ENCODE measurements at regions not wholly inside any gene's neighbourhood (a gene's known extent, or its start where the extent isn't known, plus 50 kb on each side); places are given as distances from the start of the nearest gene placed in this dataset.

DNA sequence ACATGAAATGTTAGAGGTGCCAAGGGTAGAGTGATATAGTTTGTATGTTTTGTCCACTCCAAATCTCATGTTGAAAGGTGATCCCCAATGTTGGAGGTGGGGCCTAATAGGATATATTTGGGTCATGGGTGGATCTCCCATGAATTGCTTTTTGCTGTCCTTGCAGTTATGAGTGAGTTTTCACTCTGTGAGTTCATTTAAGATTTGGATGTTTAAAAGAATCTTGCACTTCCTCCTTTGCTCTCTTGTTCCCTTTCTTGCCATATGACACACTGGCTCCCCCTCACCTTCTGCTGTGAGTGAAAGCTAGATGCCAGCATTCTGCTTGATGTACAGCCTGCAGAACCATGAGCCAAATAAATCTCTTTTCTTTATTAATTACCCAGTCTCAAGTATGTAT lies 269.2 kb downstream of the ZWINT start:
- DNase-seq (no peak), ATAC-seq (replicated peaks) (no peak)
- Mint-ChIP-seq H3K4me1 (ENCODE audit: low read depth in 2 of 2) (no peaks in the 10 kb centered on the region), H3K27ac (no peak overlapping the region), H3K4me3 (no peak overlapping the region), H3K9me3 (peaks cover 11 to 39% of the 10 kb centered on the region in 2 donors), H3K36me3 (ENCODE audit: insufficient read depth) (no peaks in the 10 kb centered on the region), H3K27me3 (no peaks in the 10 kb centered on the region)

DNA sequence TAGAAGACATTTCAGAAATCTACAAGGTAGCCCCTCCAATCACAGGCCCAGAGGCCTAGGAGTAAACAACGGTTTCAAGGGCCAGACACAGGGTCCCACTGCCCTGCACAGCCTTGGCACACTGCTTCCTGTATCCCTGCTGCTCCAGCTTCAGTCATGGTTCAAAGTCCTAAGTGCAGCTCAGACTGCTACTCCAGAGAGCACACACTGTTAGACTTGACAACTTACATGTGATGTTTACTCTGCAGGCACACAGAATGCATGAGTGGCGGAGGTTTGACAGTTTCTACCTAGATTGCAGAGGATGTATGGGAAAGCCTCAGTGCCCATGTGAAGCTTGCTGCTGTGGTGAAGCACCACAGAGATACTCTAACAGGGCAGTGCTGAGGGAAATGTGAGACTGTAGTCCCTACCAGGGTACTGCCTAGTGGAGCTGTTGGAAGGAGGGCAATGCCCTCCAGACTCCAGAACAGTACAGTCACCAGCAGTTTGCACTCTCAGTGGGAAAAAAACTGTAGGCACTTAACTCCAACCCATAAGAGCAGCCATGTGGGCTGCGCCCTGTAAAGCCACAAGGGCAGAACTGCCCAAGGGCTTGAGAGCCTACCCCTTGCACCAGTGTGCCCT lies 270.0 kb downstream of the ZWINT start:
- no peak for ATAC-seq (replicated peaks)
- no peak for DNase-seq
- H3K4me1 Mint-ChIP-seq (ENCODE audit: low read depth in 2 of 2): no peaks in the 10 kb centered on the region

DNA sequence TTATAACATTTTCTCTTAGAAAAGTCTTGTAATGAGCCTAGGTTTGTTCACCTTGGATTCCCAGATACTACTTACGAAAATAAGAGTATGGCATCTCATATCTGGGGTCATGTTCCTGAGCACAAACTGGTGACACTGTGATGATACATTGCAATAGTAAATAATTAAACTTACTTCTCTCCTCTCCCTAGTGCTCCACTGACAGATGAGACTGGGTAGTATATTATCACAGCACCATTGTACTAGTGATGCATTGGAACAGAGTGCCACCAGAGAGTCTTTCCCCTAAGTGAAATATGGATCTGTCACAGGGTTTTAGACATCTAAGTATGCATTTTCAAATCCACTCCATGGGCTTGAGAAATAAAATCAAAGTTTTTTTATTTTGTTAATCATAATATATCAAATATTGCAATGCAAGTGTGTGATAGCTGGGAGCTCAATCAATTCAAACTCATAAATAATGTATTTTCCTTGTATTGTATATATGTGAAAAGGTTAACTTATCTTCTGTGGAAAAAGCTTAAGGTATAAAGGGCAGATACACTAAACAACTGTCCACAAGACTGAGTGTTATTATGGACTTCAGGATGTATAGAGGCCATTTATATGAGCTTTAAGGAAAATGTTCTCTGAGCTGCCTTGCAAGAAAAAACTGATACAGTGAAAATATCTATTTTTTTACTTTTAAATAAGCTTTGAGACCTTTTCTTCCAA lies 275.5 kb downstream of the ZWINT start:
- no peak for ATAC-seq (replicated peaks)
- Mint-ChIP-seq H3K9me3 (peaks cover 3 to 18% of the 10 kb centered on the region in 2 donors), H3K4me3 (no peak overlapping the region), H3K27me3 (no peaks in the 10 kb centered on the region), H3K36me3 (ENCODE audit: insufficient read depth) (no peaks in the 10 kb centered on the region), H3K27ac (no peak overlapping the region), H3K4me1 (ENCODE audit: low read depth in 2 of 2) (no peaks in the 10 kb centered on the region)
- no peak for DNase-seq

More for the DNA sequence above, 270.0 kb downstream of the ZWINT start:
- Mint-ChIP-seq H3K4me3 (no peak overlapping the region), H3K27me3 (no peaks in the 10 kb centered on the region), H3K27ac (no peak overlapping the region), H3K9me3 (peaks cover 11 to 39% of the 10 kb centered on the region in 2 donors), H3K36me3 (ENCODE audit: insufficient read depth) (no peaks in the 10 kb centered on the region)

DNA sequence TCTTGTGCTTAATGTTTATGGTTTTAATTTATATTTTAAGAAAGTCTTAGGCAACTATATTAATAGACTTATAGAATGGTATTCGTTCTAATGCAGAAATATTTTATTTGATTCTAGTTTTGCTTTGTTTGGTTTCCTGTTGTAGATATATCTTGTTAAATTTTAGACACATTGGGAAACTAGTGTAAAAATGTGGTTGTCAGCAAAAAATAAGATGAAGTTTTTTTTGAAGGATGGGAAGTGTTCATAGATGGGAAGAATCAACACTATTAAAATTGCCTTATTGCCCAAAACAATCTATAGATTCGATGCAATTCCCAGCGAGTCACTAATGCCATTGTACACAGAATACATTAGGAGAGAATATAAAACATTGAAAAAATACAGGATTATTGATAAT lies 278.9 kb downstream of the ZWINT start:
- Mint-ChIP-seq H3K27ac (no peak overlapping the region), H3K27me3 (no peaks in the 10 kb centered on the region), H3K9me3 (peaks cover 3 to 11% of the 10 kb centered on the region in 2 donors), H3K4me1 (ENCODE audit: low read depth in 2 of 2) (no peaks in the 10 kb centered on the region), H3K4me3 (no peak overlapping the region), H3K36me3 (ENCODE audit: insufficient read depth) (no peaks in the 10 kb centered on the region)
- no peak for DNase-seq
- no peak for ATAC-seq (replicated peaks)

DNA sequence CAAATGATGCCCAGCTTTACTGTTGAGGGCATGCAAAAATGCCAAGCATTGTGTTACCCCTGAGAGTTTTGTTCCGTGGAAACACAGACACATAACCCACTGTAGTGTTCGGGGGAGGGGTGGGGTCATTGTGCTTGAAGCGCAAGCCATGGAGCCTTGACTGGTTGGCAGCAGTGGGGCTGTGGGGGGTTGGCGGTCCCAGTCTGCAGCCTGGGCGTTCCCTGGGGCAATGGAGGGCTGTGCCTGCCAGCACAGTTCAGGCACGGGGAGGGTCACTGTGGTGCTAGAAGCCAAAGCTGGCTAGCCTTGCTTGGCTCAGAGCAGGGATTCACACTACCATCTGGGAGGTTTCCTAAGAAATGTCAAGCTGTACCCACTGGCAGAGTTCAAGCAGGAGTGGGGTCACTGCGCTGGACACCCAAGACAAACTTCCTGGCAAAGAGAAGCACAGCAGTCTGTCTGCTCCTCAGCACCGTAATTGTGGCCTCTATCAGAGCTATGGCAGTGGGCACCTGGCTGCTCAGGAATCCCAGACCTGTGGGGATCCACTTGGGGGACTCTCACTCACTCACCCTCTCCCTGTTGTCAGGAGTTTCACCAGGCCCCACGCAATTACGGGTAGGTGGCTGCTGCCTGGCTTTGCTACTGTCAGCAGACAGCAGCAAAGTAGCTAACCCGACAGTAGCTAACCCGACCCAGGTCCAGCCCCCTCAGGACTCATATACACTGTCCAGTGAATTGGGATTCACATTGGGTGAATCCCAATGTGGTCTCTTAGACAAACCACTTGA lies 292.4 kb downstream of the ZWINT start:
- H3K36me3 Mint-ChIP-seq (ENCODE audit: insufficient read depth): peaks cover 4% of the 10 kb centered on the region
- ATAC-seq (replicated peaks) (no peak), DNase-seq (no peak)
- no peaks in the 10 kb centered on the region for H3K27me3 Mint-ChIP-seq
- H3K27ac Mint-ChIP-seq: no peak overlapping the region
- H3K4me1 Mint-ChIP-seq (ENCODE audit: low read depth in 2 of 2): no peaks in the 10 kb centered on the region
- H3K9me3 Mint-ChIP-seq: peaks cover 6 to 23% of the 10 kb centered on the region in 2 donors
- no peak overlapping the region for H3K4me3 Mint-ChIP-seq

DNA sequence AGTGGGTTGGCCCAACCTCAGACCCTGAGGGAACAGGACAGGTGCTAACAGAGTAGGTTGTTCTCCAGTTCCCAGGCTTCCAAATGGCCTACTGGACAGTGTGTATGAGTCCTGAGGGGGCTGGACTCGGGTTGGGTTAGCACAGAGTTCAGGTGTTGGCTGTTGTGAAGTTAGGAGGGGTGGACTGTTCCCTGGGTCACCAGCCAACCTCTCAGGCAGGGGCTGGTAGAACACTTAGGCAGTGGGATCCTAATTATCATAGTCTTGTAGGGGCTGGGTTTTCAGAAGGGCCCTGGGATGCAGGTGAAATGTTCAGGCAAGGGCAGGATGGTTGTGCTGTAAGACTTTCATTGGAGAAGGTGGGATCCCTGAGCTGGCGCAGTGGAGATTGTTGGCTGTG lies 293.0 kb downstream of the ZWINT start:
- no peak for ATAC-seq (replicated peaks)
- H3K27ac Mint-ChIP-seq: no peak overlapping the region
- no peaks in the 10 kb centered on the region for H3K4me1 Mint-ChIP-seq (ENCODE audit: low read depth in 2 of 2)
- peaks cover 4% of the 10 kb centered on the region for H3K36me3 Mint-ChIP-seq (ENCODE audit: insufficient read depth)
- H3K27me3 Mint-ChIP-seq: no peaks in the 10 kb centered on the region
- no peak overlapping the region for H3K4me3 Mint-ChIP-seq
- H3K9me3 Mint-ChIP-seq: peaks cover 6 to 23% of the 10 kb centered on the region in 2 donors
- DNase-seq: no peak

DNA sequence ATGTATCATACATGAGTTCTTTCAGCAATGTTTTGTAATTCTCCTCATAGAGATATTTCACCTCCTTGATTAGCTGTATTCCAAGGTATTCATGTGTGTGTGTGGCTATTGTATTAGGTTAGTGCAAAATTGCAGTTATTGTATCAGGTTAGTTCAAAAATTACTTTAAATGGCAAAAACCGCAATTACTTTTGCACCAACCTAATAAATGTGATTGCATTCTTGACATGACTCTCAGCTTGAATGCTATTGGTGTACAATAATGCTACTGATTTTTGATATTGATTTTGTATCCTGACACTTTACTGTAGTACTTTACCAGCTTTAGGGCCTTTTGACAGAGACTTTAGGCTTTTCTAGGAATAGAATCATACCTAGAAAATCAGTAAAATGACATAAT lies 297.4 kb downstream of the ZWINT start:
- H3K27ac Mint-ChIP-seq: no peak overlapping the region
- H3K4me1 Mint-ChIP-seq (ENCODE audit: low read depth in 2 of 2): no peaks in the 10 kb centered on the region
- ATAC-seq (replicated peaks) (no peak), DNase-seq (no peak)
- H3K4me3 Mint-ChIP-seq: no peak overlapping the region
- H3K9me3 Mint-ChIP-seq: peaks cover 4 to 31% of the 10 kb centered on the region in 2 donors
- no peaks in the 10 kb centered on the region for H3K36me3 Mint-ChIP-seq (ENCODE audit: insufficient read depth)
- no peaks in the 10 kb centered on the region for H3K27me3 Mint-ChIP-seq

DNA sequence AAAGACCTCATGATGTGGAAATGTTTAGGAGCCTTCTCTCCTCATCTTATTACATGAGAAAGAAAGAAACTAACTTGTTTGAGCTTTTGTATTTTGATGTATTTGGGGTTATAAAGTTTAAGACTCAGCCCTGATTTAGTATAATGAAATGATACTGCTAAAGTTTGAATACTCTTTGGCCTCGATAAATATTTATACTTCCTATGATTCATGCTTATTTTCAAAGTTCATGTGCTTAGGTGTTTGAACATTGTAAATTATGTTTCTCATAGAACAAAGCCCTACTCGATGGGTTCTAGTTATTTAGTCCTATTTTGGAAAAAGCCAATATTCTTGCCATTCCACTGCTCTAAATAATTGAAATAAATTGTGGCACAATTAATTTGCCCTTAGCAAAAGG lies 303.2 kb downstream of the ZWINT start:
- H3K27me3 Mint-ChIP-seq: no peaks in the 10 kb centered on the region
- no peak for ATAC-seq (replicated peaks)

DNA sequence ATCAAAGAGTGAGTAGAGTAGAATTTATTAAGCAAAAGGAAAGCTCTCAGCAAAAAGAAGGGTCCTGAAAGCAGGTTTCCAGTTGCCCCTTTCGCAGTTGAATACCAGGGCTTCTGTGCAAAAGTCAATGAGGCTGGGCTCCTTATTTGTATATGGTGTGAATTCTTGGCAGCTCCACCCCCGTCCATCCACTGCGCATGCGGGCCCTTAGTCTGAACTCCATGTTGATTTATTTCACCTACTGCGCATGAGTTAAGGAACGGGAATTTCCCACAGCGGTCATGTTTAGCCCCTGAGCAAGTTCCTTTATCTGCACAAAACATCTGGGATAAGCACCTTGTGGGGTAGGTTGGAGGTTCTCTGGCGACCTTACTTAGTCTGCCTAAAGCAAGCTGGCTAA lies 325.6 kb downstream of the ZWINT start:
- H3K4me3 Mint-ChIP-seq: no peak overlapping the region
- H3K4me1 Mint-ChIP-seq (ENCODE audit: low read depth in 2 of 2): no peaks in the 10 kb centered on the region
- no peak for DNase-seq
- no peaks in the 10 kb centered on the region for H3K36me3 Mint-ChIP-seq (ENCODE audit: insufficient read depth)
- H3K27me3 Mint-ChIP-seq: no peaks in the 10 kb centered on the region
- H3K9me3 Mint-ChIP-seq: peaks cover 4 to 21% of the 10 kb centered on the region in 2 donors
- no peak for ATAC-seq (replicated peaks)
- no peak overlapping the region for H3K27ac Mint-ChIP-seq

More for the DNA sequence above, 303.2 kb downstream of the ZWINT start:
- no peaks in the 10 kb centered on the region for H3K36me3 Mint-ChIP-seq (ENCODE audit: insufficient read depth)
- H3K4me1 Mint-ChIP-seq (ENCODE audit: low read depth in 2 of 2): no peaks in the 10 kb centered on the region
- H3K27ac Mint-ChIP-seq: no peak overlapping the region
- peaks cover 4 to 17% of the 10 kb centered on the region in 2 donors for H3K9me3 Mint-ChIP-seq
- no peak overlapping the region for H3K4me3 Mint-ChIP-seq
- DNase-seq: no peak

DNA sequence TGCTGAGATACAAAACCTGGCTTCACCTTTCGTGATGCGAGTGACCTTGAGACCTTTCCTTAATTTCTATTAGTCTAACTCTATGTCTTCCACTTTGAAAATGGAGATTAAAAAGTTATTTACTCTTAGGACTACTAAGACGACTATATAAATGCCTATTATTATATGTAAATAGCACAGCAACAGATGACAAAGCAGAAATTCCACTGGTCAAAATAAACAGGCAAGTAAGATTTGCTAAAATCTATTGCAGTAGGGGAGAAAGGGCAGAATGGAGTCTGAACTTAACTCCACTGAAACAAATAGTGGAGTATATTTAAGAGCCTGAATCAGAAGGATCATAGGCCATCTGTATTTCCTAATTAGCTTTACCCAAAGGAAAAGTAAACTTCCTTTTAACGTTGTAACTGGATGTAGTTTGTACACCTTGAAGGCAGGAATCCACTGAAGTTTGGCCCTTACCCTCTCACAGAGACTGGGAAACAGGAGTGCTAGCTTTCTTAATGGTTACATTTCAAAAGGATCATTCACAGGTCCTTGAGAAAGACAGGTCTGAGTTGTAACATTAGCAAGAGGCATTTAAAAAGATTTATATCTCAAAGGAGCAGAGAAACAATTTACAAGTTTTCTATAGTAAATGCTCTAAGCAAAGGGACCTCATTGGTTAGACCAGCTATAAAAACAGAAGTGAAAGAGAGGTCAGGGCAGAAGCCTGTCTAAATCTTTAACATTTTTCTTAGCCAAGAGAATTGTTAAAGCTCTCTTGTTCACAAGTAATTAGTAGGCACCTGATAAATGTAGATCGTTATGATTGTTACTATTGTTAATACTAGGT lies 332.5 kb downstream of the ZWINT start:
- no peaks in the 10 kb centered on the region for H3K27me3 Mint-ChIP-seq
- H3K27ac Mint-ChIP-seq: no peak overlapping the region
- H3K9me3 Mint-ChIP-seq: peaks cover 2 to 7% of the 10 kb centered on the region in 2 donors

DNA sequence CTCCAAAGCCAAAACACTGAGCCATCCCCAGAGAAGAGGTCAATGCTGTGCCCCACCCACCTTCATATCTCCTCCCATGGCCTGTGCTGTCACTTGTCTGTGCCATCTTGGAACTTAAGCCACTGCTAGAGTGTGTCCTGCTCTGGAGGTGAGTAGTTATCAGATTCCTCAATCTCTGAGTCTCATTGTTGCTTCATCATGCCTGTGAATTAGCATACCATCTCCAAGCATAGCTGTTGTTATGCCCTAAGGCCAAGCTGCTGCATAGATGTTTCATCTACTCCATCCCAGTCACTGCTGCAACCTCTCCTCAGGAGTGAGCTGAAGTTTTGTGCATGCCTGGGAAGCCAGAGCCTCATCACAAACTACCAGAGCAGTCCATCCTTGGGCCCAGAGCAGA lies 349.0 kb downstream of the ZWINT start:
- Mint-ChIP-seq H3K27ac (no peak overlapping the region), H3K4me3 (no peak overlapping the region), H3K9me3 (peaks cover 7 to 19% of the 10 kb centered on the region in 2 donors)

More for the DNA sequence above, 332.5 kb downstream of the ZWINT start:
- H3K4me1 Mint-ChIP-seq (ENCODE audit: low read depth in 2 of 2): no peaks in the 10 kb centered on the region
- DNase-seq: no peak
- no peak overlapping the region for H3K4me3 Mint-ChIP-seq
- no peaks in the 10 kb centered on the region for H3K36me3 Mint-ChIP-seq (ENCODE audit: insufficient read depth)
- ATAC-seq (replicated peaks): no peak

DNA sequence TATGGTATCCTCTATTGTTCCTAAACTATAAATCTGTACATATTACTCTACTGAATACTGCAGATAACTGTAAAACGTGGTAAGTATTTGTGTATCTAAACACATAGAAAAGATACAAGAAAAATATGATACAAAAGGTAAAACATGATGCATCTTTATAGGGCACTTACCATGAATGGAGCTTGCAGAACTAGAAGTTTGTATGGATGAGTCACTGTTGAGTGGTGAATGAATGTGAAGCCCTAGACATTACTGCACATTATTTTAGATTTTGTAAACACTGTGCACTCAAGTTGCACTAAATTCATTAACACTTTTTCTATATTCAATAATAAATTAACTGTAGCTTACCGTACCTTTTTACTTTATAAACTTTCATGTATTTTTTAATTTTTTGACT lies 357.5 kb downstream of the ZWINT start:
- DNase-seq (no peak), ATAC-seq (replicated peaks) (no peak)
- Mint-ChIP-seq H3K27ac (no peak overlapping the region), H3K36me3 (ENCODE audit: insufficient read depth) (no peaks in the 10 kb centered on the region), H3K4me1 (ENCODE audit: low read depth in 2 of 2) (no peaks in the 10 kb centered on the region), H3K9me3 (peaks cover 0 to 2% of the 10 kb centered on the region in 2 donors), H3K27me3 (no peaks in the 10 kb centered on the region), H3K4me3 (no peak overlapping the region)

More for the DNA sequence above, 349.0 kb downstream of the ZWINT start:
- Mint-ChIP-seq H3K27me3 (no peaks in the 10 kb centered on the region), H3K4me1 (ENCODE audit: low read depth in 2 of 2) (no peaks in the 10 kb centered on the region), H3K36me3 (ENCODE audit: insufficient read depth) (no peaks in the 10 kb centered on the region)
- ATAC-seq (replicated peaks): no peak
- DNase-seq: no peak

DNA sequence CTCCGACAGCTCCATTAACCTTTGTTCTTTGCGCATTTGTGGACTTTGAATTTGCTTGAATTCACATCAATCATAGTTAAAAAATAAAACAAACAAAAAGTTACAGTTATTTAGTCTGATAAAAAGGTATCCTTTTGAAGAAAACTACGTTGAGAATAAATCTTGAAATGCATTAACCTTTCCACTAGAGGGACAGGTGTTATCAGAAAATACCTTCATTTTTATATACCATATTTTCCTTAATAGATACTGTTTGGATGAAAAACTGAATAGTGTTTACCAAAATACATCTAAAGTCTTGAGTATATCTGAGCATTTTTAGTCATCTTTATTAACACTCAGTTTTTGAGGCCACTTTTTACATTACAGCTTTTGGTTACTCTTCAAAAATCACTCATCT lies 371.9 kb downstream of the ZWINT start:
- H3K9me3 Mint-ChIP-seq: peaks cover 3 to 13% of the 10 kb centered on the region in 2 donors
- H3K36me3 Mint-ChIP-seq (ENCODE audit: insufficient read depth): peaks cover 4% of the 10 kb centered on the region

More for the DNA sequence above, 371.9 kb downstream of the ZWINT start:
- DNase-seq (no peak), ATAC-seq (replicated peaks) (no peak)
- H3K27ac Mint-ChIP-seq: no peak overlapping the region
- H3K27me3 Mint-ChIP-seq: no peaks in the 10 kb centered on the region
- no peaks in the 10 kb centered on the region for H3K4me1 Mint-ChIP-seq (ENCODE audit: low read depth in 2 of 2)
- H3K4me3 Mint-ChIP-seq: no peak overlapping the region

All from effector memory CD8-positive, alpha-beta T cell (primary cell).